ENCODE measurements at regions not wholly inside any gene's neighbourhood (a gene's known extent, or its start where the extent isn't known, plus 50 kb on each side); places are given as distances from the start of the nearest gene placed in this dataset.

DNA sequence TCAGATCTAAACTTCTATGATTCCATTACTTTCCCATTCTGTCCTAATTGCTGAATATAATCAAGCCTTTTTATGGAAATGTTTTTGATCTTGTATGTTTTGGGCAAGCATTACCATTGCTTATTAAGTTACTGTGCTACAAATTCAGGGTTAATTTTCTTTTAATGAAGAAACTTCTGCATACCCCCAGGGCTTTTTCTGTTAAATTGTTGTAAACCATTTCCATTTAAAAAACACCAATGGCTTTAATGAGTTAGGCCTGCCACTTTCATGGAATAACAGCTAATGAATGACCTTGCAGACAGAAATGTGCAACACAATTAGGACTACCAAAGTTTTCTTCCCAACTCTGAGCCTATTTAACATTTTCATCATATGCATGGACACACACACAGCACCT, 150.0 kb downstream of the DIPK2A start:
- no peak overlapping the region for H3K9ac ChIP-seq (ENCODE audit: low read length)
- no peaks in the 10 kb centered on the region for H4K20me1 ChIP-seq (ENCODE audit: insufficient read depth, low read length)
- no peak overlapping the region for H3K27ac Mint-ChIP-seq (ENCODE audit: unreplicated experiment)
- H3K36me3 Mint-ChIP-seq (ENCODE audit: low read depth, unreplicated experiment), result no peaks in the 10 kb centered on the region
- H3K4me1 ChIP-seq (ENCODE audit: insufficient read depth, low read length), result no peaks in the 10 kb centered on the region
- no peak overlapping the region for H3K27ac ChIP-seq (ENCODE audit: low read depth, low read length)
- H3K27me3 Mint-ChIP-seq (ENCODE audit: low read depth, unreplicated experiment), result no peaks in the 10 kb centered on the region
- H2AFZ ChIP-seq (ENCODE audit: low read depth, low read length), result no peak overlapping the region
- no peaks in the 10 kb centered on the region for H3K36me3 ChIP-seq (ENCODE audit: insufficient read depth, low read length)
- no peaks in the 10 kb centered on the region for H3K79me2 ChIP-seq (ENCODE audit: insufficient read depth, low read length)
- no peaks in the 10 kb centered on the region for H3K27me3 ChIP-seq (ENCODE audit: insufficient read depth, low read length)
- no peak overlapping the region for H3K4me3 ChIP-seq (ENCODE audit: insufficient read depth, low read depth, low read length)
- H3K4me3 Mint-ChIP-seq (ENCODE audit: unreplicated experiment), result no peak overlapping the region
- H3K4me2 ChIP-seq (ENCODE audit: low read length), result no peak overlapping the region
- no peaks in the 10 kb centered on the region for H3K9me3 ChIP-seq (ENCODE audit: insufficient read depth, low read depth, low read length)
- FAIRE-seq (no peak), DNase-seq (ENCODE audit: low read depth) (no peak)
- no peaks in the 10 kb centered on the region for H3K4me1 Mint-ChIP-seq (ENCODE audit: low read depth, unreplicated experiment)
- TF ChIP-seq EZH2 (IDR thresholded peaks at IDR 0.05; ENCODE audit: insufficient read depth, low read length), result no peak
- TF ChIP-seq, protein P1, sequence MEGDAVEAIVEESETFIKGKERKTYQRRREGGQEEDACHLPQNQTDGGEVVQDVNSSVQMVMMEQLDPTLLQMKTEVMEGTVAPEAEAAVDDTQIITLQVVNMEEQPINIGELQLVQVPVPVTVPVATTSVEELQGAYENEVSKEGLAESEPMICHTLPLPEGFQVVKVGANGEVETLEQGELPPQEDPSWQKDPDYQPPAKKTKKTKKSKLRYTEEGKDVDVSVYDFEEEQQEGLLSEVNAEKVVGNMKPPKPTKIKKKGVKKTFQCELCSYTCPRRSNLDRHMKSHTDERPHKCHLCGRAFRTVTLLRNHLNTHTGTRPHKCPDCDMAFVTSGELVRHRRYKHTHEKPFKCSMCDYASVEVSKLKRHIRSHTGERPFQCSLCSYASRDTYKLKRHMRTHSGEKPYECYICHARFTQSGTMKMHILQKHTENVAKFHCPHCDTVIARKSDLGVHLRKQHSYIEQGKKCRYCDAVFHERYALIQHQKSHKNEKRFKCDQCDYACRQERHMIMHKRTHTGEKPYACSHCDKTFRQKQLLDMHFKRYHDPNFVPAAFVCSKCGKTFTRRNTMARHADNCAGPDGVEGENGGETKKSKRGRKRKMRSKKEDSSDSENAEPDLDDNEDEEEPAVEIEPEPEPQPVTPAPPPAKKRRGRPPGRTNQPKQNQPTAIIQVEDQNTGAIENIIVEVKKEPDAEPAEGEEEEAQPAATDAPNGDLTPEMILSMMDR (IDR thresholded peaks at IDR 0.05; ENCODE audit: insufficient read depth, low read depth, low read length), result no peak
- peaks cover 4% of the 10 kb centered on the region for H3K9me3 Mint-ChIP-seq (ENCODE audit: unreplicated experiment)

DNA sequence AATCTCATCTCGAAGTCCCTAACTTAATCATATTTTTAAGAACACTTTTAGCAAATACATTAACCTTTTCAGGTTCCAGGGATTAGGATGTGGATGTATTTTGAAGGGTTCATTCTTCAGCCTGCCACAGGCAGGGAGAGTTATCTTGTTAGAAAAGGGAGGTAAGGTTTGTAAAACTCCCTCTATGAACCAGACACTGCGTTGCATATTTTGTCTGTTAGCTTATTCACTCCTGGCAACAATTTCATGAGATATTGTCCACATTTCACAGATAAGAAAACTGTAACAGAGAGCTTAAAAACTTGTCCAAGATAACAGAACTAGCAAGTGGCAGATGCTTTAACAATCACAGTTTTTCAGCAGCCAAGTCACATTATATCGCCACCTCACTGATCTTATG, 155.4 kb downstream of the DIPK2A start:
- DNase-seq (ENCODE audit: low read depth), result peak; percentile 8

DNA sequence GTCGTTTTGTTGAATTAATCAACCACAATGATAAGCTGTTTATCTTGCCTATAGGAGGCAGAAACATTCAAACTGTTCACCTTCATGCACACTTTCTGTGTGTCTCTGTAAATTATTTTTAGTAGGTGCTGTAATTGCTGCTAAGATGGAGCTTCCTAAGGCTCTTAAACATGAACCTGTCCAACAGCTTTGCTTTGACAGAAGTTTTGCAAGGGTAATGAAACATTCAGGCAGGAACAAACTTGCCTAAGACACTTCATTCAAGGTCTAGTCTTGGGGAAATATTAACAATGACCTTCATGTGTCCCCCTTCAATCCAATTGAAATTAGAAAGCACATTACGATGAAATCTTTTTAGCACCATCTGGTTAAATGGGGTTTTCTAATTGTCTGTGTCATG, 156.1 kb downstream of the DIPK2A start:
- H3K27ac Mint-ChIP-seq (ENCODE audit: unreplicated experiment), result no peak overlapping the region
- no peaks in the 10 kb centered on the region for H3K79me2 ChIP-seq (ENCODE audit: insufficient read depth, low read length)
- H3K27ac ChIP-seq (ENCODE audit: low read depth, low read length), result no peak overlapping the region
- no peak overlapping the region for H3K4me3 Mint-ChIP-seq (ENCODE audit: unreplicated experiment)
- TF ChIP-seq, protein P1 (IDR thresholded peaks at IDR 0.05; ENCODE audit: insufficient read depth, low read depth, low read length), result no peak
- no peaks in the 10 kb centered on the region for H4K20me1 ChIP-seq (ENCODE audit: insufficient read depth, low read length)
- no peaks in the 10 kb centered on the region for H3K36me3 Mint-ChIP-seq (ENCODE audit: low read depth, unreplicated experiment)
- FAIRE-seq, result no peak
- no peaks in the 10 kb centered on the region for H3K27me3 Mint-ChIP-seq (ENCODE audit: low read depth, unreplicated experiment)
- H3K9me3 Mint-ChIP-seq (ENCODE audit: unreplicated experiment), result peaks cover 7% of the 10 kb centered on the region
- H2AFZ ChIP-seq (ENCODE audit: low read depth, low read length), result no peak overlapping the region
- no peak overlapping the region for H3K9ac ChIP-seq (ENCODE audit: low read length)
- no peaks in the 10 kb centered on the region for H3K27me3 ChIP-seq (ENCODE audit: insufficient read depth, low read length)
- H3K4me1 ChIP-seq (ENCODE audit: insufficient read depth, low read length), result no peaks in the 10 kb centered on the region
- no peak for DNase-seq (ENCODE audit: low read depth)
- H3K36me3 ChIP-seq (ENCODE audit: insufficient read depth, low read length), result no peaks in the 10 kb centered on the region
- H3K9me3 ChIP-seq (ENCODE audit: insufficient read depth, low read depth, low read length), result no peaks in the 10 kb centered on the region
- no peak overlapping the region for H3K4me3 ChIP-seq (ENCODE audit: insufficient read depth, low read depth, low read length)
- H3K4me1 Mint-ChIP-seq (ENCODE audit: low read depth, unreplicated experiment), result no peaks in the 10 kb centered on the region
- no peak overlapping the region for H3K4me2 ChIP-seq (ENCODE audit: low read length)

More for the DNA sequence above, 155.4 kb downstream of the DIPK2A start:
- no peak overlapping the region for H3K4me3 Mint-ChIP-seq (ENCODE audit: unreplicated experiment)
- H3K36me3 Mint-ChIP-seq (ENCODE audit: low read depth, unreplicated experiment), result no peaks in the 10 kb centered on the region
- no peaks in the 10 kb centered on the region for H3K4me1 ChIP-seq (ENCODE audit: insufficient read depth, low read length)
- H3K4me1 Mint-ChIP-seq (ENCODE audit: low read depth, unreplicated experiment), result no peaks in the 10 kb centered on the region
- TF ChIP-seq, protein P1 (IDR thresholded peaks at IDR 0.05; ENCODE audit: insufficient read depth, low read depth, low read length), result no peak
- no peak for TF ChIP-seq EZH2 (IDR thresholded peaks at IDR 0.05; ENCODE audit: insufficient read depth, low read length)
- no peak for FAIRE-seq
- no peak overlapping the region for H3K27ac Mint-ChIP-seq (ENCODE audit: unreplicated experiment)
- H3K79me2 ChIP-seq (ENCODE audit: insufficient read depth, low read length), result no peaks in the 10 kb centered on the region
- no peaks in the 10 kb centered on the region for H3K27me3 ChIP-seq (ENCODE audit: insufficient read depth, low read length)
- no peak overlapping the region for H3K4me2 ChIP-seq (ENCODE audit: low read length)
- no peaks in the 10 kb centered on the region for H3K36me3 ChIP-seq (ENCODE audit: insufficient read depth, low read length)
- no peaks in the 10 kb centered on the region for H4K20me1 ChIP-seq (ENCODE audit: insufficient read depth, low read length)
- no peak overlapping the region for H3K27ac ChIP-seq (ENCODE audit: low read depth, low read length)
- H3K9ac ChIP-seq (ENCODE audit: low read length), result no peak overlapping the region
- no peaks in the 10 kb centered on the region for H3K27me3 Mint-ChIP-seq (ENCODE audit: low read depth, unreplicated experiment)
- no peaks in the 10 kb centered on the region for H3K9me3 ChIP-seq (ENCODE audit: insufficient read depth, low read depth, low read length)
- no peak overlapping the region for H3K4me3 ChIP-seq (ENCODE audit: insufficient read depth, low read depth, low read length)
- H2AFZ ChIP-seq (ENCODE audit: low read depth, low read length), result no peak overlapping the region
- peaks cover 7% of the 10 kb centered on the region for H3K9me3 Mint-ChIP-seq (ENCODE audit: unreplicated experiment)

Measured in astrocyte (in vitro differentiated cells and primary cell).